Epithelial cell of proximal tubule (primary cell): ENCODE measurements at regions not wholly inside any gene's neighbourhood (a gene's known extent, or its start where the extent isn't known, plus 50 kb on each side); places are given as distances from the start of the nearest gene placed in this dataset.
A peak's percentile ranks its signal among the peaks of the same experiment; 100 is the strongest.

ENCODE experiments used
- DNase-seq: peaks from one replicate; pipeline ENCODE4 v3.0.0-alpha.2; 2011; ENCODE audit warnings: low read depth
- H3K4me3 ChIP-seq: 2 replicates; pipeline ENCODE4 v1.5.1; 2011; ENCODE audit warnings: low read depth, mild to moderate bottlenecking, low read length
- CTCF ChIP-seq: conservative IDR thresholded peaks from 2 replicates; pipeline ENCODE4 v1.5.1; 2012; ENCODE audit warnings: low read depth, mild to moderate bottlenecking, low read length

GRCh38 chr2:155281907-155282306 lies 583.4 kb downstream of the KCNJ3 start:
- TF ChIP-seq CTCF: no peak
- H3K4me3 ChIP-seq: no peak overlapping the region
- DNase-seq: no peak

DNA sequence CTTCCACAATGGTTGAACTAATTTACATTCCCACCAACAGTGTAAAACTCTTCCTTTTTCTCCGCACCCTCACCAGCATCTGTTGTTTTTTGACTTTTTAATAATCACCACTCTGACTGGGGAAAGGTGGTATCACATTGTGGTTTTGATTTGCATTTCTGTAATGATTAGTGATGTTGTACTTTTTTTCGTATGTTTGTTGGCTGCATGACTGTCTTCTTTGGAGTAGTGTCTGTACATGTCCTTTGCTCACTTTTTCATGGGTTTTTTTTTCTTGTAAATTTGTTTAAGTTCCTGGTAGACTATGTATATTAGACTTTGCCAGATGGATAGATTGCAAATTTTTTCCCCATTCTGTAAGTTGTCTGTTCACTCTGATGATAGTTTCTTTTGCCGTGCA lies 574.8 kb downstream of the KCNJ3 start:
- H3K4me3 ChIP-seq: no peak overlapping the region
- DNase-seq: no peak
- no peak for TF ChIP-seq CTCF

DNA sequence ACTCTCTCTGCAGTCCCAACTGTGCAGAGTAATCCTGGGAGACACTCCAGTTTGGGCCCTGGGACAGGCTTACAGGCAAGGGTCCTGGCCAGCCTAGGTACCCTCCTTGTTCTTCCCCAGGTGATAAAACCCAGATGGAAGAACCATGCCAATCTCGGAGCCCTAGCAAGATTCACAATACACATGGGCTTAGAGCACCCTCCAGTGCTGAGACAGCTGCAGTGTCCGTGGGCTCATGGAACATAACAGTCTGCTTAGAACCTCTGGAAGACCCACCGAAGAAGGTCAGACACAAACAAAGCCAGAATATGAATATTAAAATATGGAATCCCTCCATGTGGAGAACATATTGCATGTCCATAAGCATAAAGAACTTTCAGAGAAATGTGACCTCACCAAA lies 568.1 kb downstream of the KCNJ3 start:
- TF ChIP-seq CTCF: no peak
- DNase-seq: no peak
- no peak overlapping the region for H3K4me3 ChIP-seq

DNA sequence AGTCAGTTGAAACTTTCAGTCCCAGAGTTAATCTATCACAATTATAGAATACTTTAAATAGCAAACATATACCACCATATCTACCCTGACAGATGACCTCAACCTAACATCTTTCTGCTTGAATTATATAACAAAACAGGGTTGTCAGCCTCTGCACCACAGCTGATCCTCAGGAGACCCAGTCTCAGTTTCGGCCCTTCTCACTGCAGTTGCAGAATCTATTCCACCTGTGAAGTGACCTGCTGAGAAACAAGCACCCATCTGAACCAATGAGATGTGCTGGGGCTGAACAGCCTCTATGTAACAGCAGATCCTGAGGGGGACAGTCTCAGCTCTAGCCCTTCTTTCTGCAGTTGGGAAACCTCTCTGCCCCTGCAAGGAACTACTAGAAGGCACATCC lies 567.6 kb downstream of the KCNJ3 start:
- no peak overlapping the region for H3K4me3 ChIP-seq
- TF ChIP-seq CTCF: no peak
- no peak for DNase-seq

- no peak for DNase-seq
- no peak overlapping the region for H3K4me3 ChIP-seq
- peak; percentile 8 for TF ChIP-seq CTCF
These were observed 558.3 kb downstream of the KCNJ3 start for GRCh38 chr2:155256803-155257202.

DNA sequence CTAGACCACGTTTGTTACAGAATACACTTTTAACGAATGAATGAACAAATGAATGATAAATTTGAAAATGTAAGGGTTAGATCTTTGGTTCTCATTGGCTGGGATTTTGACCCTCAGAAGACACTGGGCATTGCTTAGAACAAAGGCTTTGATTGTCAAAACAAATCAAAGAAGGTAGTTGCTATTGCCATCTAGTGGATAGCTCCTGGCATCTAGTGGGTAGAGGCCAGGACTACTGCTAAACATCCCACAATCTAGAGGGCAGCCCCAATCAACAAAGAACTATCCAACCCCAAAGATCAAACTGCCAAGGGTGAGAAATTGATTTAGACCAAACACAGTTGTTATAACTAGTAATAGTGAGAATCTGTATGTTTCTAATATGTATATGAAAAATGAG lies 552.3 kb downstream of the KCNJ3 start:
- H3K4me3 ChIP-seq: no peak overlapping the region
- peak; percentile 7 for DNase-seq
- peak; percentile 73 for TF ChIP-seq CTCF

DNA sequence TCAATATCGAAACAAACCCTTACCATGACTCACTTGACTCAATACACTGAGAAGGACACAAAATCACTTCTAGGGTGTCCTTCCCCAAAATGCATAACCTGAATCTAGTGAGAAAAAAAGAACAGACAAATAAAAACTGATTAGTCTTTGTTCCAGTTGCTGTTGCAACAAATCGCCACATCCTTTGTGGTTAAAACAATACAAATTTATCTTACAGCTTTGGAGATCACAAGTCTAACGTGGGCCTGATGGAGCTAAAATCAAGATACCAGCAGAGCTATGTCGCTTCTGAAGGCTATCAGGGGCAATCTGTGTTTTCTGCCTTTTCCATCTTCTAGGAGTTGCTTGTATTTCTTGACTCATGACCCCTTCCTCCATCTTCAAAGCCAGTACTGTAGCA lies 541.7 kb downstream of the KCNJ3 start:
- DNase-seq: no peak
- no peak overlapping the region for H3K4me3 ChIP-seq
- no peak for TF ChIP-seq CTCF
